Jurkat, Clone E6-1 (cell line): ENCODE measurements at regions not wholly inside any gene's neighbourhood (a gene's known extent, or its start where the extent isn't known, plus 50 kb on each side); places are given as distances from the start of the nearest gene placed in this dataset.
"Not testable (repeated sequence)": the region's sequence is repeated elsewhere in the genome, so short reads cannot be mapped to it uniquely, and the experiment has no call there.

Experiments
- DNase-seq: peaks from one replicate; pipeline ENCODE4 v3.0.0-alpha.2; 2011; ENCODE audit warnings: low read depth, low spot score
- H3K4me3 ChIP-seq: 2 replicates; pipeline ENCODE4 v1.5.1; 2011; ENCODE audit warnings: mild to moderate bottlenecking, low read length, control low read depth, moderate library complexity

DNA sequence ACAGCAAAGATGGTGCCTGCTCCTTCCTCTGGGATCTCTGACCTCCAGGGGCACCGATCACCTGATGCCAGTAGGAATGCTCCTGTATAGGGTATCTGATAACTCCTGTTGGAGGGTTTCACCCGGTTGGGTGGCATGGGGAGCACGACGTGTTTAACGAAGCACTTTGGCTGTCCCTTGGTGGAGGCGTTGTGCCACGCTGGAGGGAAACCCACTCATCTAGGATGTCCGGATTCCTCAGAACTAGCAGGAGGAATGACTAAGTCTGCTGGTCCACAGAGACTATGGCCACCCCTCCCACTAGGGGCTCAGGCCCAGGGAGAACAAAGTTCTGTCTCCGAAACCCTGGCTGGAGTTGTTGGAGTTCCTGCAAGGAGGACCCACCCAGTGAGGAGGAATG lies 1624.4 kb downstream of the GRIK2 start:
- H3K4me3 ChIP-seq: no peak overlapping the region
- DNase-seq: no peak

DNA sequence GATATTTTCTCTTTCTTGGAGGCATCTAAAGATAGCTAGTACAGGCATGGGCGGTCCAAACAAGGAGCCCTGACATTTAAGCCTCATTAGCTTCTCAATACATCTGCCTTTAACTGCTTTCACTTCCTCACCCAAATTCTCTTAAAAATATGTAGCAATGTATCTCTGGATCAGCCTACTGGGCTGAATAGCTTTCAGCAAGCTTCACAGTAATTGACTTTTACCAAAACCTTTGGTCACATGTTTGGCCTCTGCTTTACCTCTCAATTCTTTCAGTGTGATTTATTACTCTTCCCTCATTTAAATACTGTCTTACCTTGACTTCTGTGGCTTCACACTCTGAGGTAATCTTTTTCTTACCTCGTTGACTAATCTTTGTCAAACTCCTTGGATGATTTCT lies 1618.1 kb downstream of the GRIK2 start:
- H3K4me3 ChIP-seq: no peak overlapping the region
- no peak for DNase-seq

DNA sequence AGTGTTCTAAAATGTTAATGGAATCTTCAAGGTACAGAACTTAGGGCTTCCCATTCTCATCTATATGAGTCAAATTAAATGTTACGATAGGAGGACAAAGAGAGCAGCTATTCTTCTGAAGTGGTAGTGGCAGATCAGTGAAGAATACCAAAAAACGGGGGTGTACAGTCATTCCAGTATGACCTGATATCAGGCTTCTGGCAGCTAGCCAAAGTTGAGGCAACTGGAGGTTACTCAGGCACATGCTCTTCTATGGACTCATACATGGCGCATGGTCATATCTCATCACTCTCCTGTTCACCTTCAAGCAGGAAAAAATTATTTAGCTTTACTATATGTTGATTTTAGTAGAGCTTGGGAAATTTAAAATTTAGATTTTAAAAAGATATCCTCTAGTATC lies 1608.8 kb downstream of the GRIK2 start:
- no peak overlapping the region for H3K4me3 ChIP-seq
- no peak for DNase-seq

DNA sequence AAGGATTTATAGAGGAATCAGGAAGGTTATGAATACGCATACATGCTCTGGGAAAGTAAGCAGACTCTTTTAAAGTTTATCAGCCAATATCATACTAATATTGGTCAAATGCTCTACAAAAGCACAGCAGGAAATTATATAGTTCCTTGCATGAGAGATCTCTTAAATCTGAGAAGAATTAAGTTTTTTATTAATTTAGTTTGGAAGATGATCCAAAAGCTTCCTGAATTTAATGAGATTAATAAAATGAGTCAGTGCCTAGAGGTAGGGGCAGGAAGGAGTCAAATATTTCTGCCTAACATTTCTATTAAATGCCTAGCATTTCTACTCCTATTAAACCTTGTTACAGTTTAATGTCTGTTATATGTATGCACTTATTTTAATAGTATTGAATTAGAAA lies 1608.2 kb downstream of the GRIK2 start:
- no peak overlapping the region for H3K4me3 ChIP-seq
- DNase-seq: no peak

DNA sequence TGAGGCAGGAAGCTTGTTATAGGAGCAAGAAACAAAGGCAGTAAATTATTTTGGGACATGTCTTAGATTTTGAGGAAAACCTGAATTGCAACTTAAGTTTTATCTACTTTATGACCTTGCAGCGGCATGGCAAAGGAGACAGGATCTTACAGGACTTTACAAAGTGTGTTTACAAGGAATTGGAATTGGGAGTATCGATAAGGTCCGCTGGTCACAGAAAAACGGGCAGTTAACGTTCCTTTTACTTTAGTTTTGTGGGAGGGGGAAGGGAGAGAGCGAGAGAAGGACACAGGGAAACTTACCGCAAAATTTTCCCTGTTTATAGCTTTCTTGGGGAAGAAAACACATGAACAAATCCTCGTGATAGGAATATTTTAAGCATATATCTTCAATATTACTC lies 1607.2 kb downstream of the GRIK2 start:
- H3K4me3 ChIP-seq: no peak overlapping the region
- DNase-seq: no peak

DNA sequence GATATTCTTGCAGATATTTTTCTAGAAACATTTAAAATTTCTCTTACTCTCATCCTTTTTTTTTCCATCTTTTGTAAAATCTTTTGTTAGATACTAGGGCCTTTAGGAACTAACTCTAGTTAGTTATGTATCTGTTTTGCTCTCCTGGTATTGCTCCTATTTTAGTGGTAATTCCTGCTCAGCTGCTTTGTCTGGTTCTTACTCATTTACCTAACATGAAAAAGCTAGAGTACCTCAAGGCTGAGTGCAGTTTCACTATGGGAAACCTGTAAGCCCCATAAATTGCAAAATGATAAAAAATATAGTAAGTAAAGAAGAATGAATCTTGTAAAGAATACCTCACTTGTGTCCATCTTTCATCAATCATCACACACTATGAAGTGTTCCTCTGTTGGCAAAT lies 1602.0 kb downstream of the GRIK2 start:
- H3K4me3 ChIP-seq: no peak overlapping the region
- DNase-seq: no peak

DNA sequence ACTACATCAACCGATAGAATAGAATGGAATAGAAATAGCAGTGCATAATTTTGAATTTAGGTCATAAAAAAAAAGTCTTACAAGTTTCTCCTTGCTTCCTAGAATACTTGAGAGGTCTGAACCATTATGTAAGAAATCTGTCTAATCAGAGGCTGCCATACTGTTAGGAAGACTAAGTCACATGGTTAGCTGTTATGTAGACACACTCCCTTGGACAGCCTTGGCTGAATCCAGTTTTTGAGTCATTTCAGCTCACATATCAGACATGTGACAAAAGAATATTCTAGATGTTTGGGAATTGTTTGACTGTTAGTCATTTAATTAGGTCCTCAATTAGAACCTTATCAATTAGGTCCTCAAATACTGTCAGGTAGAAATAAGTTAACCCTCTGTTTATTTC lies 1601.4 kb downstream of the GRIK2 start:
- H3K4me3 ChIP-seq: no peak overlapping the region
- no peak for DNase-seq

DNA sequence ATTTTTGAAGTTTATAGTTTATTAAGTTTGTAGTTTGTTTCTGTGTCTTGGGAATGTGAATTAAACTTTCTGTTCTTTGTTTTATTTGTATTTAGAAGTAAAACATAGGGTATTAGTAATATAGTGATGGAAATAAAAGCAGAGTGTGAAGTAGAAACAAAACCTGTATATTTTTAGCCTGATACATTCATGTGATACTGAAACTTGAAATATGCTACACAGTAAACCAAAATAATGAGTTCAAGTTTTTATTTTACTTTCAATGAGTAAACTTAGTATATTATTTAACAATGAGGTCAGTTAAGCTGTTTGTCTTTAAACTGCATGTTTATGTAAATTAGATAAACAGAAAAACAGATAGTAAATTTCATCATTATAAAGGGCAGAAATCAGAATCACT lies 1592.6 kb downstream of the GRIK2 start:
- no peak overlapping the region for H3K4me3 ChIP-seq

DNA sequence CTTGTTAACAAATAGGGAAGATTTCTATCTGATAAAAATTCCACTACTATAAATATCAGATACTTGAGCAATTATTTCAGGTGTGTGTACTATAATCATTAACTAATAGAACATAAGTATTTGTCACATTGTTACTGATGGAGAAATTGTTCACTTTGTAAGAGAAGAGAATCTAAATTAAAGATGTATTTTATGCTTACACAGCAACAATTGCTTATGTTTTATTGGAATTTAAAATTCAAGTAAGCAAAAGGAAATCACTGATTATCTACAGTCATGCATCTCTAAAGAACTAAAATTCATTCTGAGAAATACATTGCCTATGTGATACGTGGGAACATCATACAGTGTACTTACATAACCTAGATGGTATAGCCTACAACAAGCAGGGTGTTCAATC lies 1590.8 kb downstream of the GRIK2 start:
- DNase-seq: no peak
- no peak overlapping the region for H3K4me3 ChIP-seq

More for the DNA sequence above, 1592.6 kb downstream of the GRIK2 start:
- DNase-seq: no peak

DNA sequence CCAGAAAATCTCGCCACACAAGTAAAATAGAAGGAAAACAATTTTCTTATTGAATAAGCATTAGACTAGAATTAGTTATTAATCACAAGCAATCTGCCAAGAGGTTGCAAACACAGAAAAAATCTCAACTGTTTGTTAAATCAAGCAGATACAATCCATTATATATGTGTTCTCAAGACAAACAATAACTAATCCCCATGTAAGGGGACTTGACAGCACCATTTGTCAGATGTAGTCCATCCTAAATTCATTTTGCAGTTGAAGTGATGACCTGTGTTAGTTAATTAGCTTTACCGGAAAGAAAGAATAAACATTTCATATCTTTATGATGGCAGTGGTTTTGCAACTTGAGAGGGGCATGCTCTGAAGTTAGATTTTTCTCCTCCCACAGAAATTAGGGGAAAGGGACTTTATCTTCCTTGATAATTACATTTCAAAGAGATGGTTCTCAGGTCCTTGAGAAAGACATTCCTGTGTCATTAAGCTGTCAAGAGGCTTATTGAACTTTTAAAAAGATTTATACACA lies 1588.0 kb downstream of the GRIK2 start:
- DNase-seq: no peak
- no peak overlapping the region for H3K4me3 ChIP-seq

DNA sequence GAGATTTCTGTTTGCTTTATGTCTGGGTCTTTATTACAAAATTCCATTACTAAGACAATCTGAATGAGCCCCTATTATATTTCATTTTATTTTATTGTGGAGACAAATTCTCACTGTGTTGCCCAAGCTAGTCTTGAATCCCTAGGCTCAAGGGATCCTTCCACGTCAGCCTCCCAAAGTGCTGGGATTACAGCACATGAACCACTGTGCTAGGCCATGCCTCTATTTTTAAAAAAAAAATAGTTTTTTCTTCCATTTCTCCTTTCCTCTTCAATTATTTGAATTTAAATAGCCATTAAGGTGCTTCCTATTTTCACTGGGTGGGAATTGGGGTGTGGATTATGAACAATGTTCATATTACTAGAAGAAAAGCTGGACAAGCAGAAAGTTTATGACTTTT lies 1587.4 kb downstream of the GRIK2 start:
- DNase-seq: no peak
- no peak overlapping the region for H3K4me3 ChIP-seq

DNA sequence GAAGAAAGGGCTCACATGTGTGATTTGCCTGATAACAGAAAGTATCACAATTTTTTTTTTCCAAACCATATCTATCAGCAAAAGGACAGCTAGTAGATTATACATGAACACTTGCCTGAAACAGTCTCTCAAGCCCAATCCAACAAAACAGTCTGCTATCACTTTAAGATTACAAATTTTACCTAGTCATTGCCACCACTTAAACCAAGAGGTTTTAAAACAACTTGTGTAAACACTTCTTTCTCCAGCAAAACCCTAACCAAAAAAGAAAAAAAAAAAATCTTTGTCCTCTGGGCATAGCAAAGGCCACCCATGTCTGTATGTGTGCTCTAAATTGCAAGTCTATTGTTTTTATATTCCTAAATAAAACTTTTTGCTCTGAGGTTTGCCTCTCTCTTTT lies 1568.4 kb downstream of the GRIK2 start:
- DNase-seq: no peak
- no peak overlapping the region for H3K4me3 ChIP-seq

DNA sequence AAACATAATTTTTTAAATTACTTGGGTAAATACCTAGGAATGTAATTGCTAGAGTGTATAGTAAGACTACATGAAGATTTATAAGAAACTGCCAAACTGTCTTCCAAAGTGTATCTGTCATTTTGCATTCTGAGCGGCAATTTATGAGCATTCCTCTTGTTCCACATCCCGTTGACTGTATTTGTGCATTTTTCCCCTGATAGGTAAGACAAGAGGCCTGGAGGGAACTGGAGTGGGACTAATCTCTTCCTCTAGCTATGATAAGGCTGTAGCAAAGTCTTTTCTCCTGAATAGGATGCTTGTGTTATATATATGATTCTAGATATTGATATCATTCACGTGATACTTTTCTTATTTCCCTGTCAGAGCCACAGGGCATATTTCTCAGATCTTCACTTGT lies 1557.5 kb downstream of the GRIK2 start:
- no peak for DNase-seq
- no peak overlapping the region for H3K4me3 ChIP-seq

DNA sequence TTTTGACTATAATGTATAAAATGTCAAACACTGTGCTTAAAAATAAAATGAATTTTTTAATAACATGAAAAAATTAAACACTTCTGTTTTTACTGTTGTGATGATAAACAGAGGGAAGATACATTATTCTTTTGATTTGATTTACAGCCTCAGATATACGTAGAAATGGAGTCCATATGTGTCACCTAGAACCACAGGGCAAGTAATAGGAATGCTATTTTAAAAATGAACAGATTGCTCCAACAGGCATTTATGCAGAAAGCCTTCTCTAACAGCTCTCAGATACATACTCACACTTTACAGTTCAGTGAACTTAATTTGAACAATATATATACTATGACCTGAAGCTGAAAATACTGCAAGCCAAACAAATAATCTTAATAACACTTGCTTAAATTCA lies 1551.0 kb downstream of the GRIK2 start:
- no peak for DNase-seq
- H3K4me3 ChIP-seq: no peak overlapping the region

DNA sequence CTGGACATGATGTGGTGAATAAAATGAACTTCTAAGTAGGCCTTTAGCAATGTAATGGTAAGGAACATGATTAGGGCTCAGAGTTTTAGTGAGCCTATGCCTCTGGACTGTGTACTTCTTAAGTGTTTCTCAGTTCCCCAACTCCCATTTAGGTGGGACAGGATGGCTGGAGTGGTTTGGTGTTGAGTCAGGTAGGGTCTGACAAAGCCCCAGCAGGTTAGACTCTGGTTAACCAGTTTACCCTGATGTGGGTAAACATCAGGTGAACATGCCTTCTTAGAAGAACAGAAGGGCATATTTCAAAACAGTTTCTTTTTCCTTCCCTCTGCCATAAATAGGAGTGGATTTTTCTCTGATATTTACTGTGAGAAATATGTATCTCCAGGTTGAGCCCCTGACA lies 1548.7 kb downstream of the GRIK2 start:
- H3K4me3 ChIP-seq: no peak overlapping the region
- no peak for DNase-seq

DNA sequence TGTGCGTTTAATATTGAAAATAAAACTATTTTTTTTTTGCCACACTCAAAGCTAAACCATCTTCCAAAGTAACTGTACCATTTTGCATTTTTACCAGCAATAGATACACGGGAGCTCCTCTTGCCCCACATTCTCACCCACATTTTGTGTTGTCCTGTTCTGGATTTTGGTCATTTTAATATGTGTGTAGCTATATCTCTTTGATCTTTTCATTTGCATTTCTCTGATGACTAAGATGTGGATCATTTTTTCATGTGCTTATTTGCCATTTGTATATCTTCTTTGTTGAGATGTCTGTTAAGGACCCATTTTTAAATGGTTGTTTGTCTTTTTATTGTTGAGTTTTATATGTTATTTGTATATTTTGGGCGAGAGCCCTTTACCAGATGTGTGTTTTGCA lies 1543.5 kb downstream of the GRIK2 start:
- DNase-seq: no peak
- H3K4me3 ChIP-seq: no peak overlapping the region

DNA sequence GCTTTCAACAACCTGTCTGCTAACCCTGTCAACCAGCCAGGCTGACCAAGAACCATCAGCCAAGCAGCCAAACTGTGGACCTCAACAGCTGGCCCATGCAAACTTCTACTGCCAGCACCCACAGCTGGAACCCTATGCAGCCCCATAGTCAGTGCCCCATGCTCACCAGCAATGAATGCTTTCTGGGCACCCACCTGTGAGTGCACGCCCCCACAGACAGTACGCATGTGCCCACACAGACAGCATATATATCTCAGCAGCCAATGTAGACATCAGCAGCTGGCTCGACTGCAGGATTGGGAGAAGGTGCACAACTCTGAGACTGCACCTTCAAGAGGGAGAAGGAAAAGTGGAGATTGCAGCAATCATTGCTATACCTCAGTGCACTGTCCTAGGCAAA lies 1534.6 kb downstream of the GRIK2 start:
- DNase-seq: no peak
- H3K4me3 ChIP-seq: no peak overlapping the region

DNA sequence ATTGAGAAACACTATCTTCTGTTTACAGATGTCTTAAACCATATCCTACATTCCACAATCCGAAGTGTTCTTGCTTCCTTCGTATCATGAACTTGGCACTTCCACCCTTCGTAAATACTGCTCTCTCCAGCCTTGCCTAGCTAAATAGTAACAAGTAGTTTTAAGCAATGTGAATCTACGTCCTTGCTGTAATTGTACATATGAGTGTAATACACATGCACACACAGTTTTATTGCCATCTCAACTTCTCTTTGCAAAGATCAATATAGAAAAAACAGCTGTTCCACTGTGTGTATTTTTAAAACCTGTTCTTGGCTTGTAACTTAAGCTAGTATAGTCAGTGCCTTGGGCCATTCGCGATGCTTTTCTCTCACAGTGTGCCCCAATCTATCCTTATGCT lies 1524.7 kb downstream of the GRIK2 start:
- no peak overlapping the region for H3K4me3 ChIP-seq
- DNase-seq: no peak

DNA sequence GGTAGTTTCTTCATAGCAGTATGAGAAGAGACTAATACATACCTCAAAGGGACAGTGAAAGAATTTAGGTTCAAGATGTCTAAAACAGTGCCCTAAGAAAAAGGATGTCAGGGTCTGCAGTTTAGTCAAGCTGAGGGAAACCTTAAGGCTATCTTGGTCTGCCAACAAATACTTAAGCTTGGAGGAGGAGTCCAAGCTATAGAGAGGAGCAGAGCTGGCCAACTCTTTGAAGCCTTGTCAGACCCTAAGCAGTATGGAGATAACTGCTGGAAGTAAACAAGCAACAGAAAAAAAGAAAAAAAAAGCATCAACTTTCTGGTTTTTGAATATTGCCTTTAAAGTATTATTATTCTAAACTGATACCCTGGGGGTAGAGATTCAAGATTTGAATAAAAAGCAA lies 1518.1 kb downstream of the GRIK2 start:
- no peak for DNase-seq
- no peak overlapping the region for H3K4me3 ChIP-seq

DNA sequence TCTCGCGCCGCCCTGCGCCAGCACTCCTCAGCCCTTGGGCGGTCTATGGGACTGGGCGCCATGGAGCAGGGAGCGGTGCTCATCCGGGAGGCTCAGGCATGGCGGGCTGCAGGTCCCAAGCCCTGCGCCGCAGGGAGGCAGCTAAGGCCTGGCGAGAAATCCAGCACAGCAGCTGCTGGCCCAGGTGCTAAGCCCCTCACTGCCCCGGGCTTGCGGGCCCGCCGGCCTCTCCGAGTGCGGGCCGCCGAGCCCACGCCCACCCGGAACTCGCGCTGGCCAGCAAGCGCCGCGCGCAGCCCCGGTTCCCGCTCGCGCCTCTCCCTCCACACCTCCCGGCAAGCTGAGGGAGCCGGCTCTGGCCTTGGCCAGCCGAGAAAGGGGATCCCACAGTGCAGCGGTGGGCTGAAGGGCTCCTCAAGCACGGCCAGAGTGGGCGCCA lies 1517.2 kb downstream of the GRIK2 start:
- DNase-seq, H3K4me3 ChIP-seq: not testable (repeated sequence)

DNA sequence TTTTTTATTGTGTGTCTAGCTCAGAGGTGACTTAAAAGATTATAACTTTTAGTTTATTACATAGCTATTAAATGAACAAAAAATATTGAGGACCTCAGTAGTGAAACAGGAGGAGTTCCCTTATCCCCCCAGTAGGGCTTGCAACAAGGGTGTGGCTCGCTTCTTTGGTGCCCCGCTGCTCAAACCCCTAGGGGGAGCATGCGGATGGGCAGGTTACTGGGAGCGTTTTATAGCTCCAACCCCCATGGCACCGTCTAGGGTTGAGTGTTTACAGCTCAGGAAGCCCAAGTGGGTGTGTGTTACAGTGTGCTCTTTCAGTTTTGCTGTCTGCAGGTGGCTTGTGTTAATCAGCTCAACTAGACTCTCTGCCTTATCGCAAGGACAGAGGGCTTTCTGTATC lies 1513.7 kb downstream of the GRIK2 start:
- peak; percentile 33 for DNase-seq
- no peak overlapping the region for H3K4me3 ChIP-seq

DNA sequence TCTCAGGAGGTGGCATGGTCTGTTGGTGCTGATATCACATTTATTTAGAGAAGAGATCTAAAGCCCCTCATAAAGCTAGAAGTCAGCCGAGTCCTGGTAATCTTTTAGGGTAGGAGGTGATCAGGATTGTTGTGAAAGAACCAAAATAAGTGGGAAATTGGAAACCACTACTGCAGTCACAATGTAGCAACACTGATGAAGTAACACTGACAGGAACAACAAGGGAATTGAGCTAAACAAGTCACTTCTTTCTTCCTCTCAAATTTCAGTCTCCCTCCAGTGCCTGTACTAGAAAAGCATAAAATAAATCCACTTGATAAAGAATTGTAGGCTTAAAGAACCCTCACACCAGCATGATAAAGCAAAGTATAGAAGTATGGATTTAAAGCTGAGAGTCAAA lies 1509.0 kb downstream of the GRIK2 start:
- no peak for DNase-seq

More for the DNA sequence above, 1509.0 kb downstream of the GRIK2 start:
- no peak overlapping the region for H3K4me3 ChIP-seq
